RKO (cell line): ENCODE measurements at regions not wholly inside any gene's neighbourhood (a gene's known extent, or its start where the extent isn't known, plus 50 kb on each side); places are given as distances from the start of the nearest gene placed in this dataset.

Source experiments
- DNase-seq: peaks from one replicate; pipeline ENCODE4 v3.0.0-alpha.2; 2016; ENCODE audit warnings: low spot score

GRCh38 chr1:71184410-71184809, 103.6 kb upstream of the ZRANB2 start:
- DNase-seq, result no peak

GRCh38 chr1:71179997-71180396, 99.2 kb upstream of the ZRANB2 start:
- no peak for DNase-seq

- DNase-seq, result no peak
Measured at GRCh38 chr1:71170925-71171324, 90.1 kb upstream of the ZRANB2 start.

GRCh38 chr1:71167505-71167904, 86.7 kb upstream of the ZRANB2 start:
- DNase-seq, result no peak

GRCh38 chr1:71166178-71167173, 85.6 kb upstream of the ZRANB2 start:
- no peak for DNase-seq

- no peak for DNase-seq
Measured at GRCh38 chr1:71157715-71158114, 76.9 kb upstream of the ZRANB2 start.

GRCh38 chr1:71157151-71157550, 76.3 kb upstream of the ZRANB2 start:
- DNase-seq, result no peak

GRCh38 chr1:71156590-71156989, 75.8 kb upstream of the ZRANB2 start:
- no peak for DNase-seq

- DNase-seq, result no peak
Measured at GRCh38 chr1:71154429-71154828, 73.6 kb upstream of the ZRANB2 start.

GRCh38 chr1:71153826-71154225, 73.0 kb upstream of the ZRANB2 start:
- no peak for DNase-seq

- DNase-seq, result no peak
Measured at GRCh38 chr1:71147637-71148360, 67.0 kb upstream of the ZRANB2 start.

GRCh38 chr1:71135571-71135970, 54.7 kb upstream of the ZRANB2 start:
- DNase-seq, result no peak
